ENCODE measurements at regions not wholly inside any gene's neighbourhood (a gene's known extent, or its start where the extent isn't known, plus 50 kb on each side); places are given as distances from the start of the nearest gene placed in this dataset.
"Not testable (repeated sequence)": the region's sequence is repeated elsewhere in the genome, so short reads cannot be mapped to it uniquely, and the experiment has no call there.

DNA sequence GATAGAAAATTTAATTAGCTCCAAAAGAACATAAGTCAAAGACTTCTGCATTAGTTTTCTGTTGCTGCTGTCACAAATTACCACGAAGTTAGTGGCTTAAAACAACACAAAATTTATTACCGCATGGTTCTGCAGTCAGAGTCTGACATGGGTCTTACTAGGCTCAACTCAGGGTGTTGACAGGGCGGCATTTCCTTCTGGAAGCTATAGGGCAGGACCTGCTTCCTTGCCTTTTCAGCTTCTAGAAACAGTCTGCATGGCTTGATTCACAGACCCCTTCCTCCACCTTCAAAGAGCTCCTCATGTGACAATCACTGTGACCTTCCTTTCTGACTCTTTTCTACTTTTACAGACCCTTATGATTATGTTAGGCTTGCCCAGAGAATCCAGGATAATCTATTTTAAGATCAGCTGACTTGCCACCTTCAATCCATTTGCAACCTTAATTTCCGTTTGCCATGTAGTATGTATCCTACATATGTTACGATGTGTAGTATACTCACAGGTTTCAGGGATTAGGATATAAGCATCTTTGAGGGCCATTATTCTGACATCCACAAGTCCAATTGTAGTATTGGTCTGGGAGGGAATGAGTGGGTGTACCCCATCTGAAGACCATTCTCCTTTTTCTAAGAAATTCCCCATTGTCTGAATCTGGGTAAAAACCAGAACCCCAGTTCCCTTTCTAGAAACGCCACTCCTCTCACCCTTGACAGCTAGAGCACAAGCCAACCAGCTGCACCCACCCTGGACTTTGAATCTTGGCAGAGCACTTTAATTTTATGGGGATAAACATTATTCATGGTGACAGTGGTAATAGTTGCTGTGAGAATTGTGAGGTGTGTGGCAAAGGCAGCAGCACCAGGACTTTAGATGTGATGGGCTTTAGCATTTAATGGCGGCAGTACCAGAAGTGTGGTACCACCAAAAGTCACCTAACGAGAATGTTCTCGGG lies 265.5 kb downstream of the KCNJ2 start:
- DNase-seq (no peak), ATAC-seq (no peak)
- Histone ChIP-seq H3K4me1 (no peaks in the 10 kb centered on the region), H3K36me3 (no peaks in the 10 kb centered on the region), H3K27me3 (no peaks in the 10 kb centered on the region), H3K9me3 (peaks cover 0 to 4% (median 0%) of the 10 kb centered on the region in 11 donors), H3K27ac (no peak overlapping the region), H3K4me3 (no peak overlapping the region)
- TF ChIP-seq, protein P1, sequence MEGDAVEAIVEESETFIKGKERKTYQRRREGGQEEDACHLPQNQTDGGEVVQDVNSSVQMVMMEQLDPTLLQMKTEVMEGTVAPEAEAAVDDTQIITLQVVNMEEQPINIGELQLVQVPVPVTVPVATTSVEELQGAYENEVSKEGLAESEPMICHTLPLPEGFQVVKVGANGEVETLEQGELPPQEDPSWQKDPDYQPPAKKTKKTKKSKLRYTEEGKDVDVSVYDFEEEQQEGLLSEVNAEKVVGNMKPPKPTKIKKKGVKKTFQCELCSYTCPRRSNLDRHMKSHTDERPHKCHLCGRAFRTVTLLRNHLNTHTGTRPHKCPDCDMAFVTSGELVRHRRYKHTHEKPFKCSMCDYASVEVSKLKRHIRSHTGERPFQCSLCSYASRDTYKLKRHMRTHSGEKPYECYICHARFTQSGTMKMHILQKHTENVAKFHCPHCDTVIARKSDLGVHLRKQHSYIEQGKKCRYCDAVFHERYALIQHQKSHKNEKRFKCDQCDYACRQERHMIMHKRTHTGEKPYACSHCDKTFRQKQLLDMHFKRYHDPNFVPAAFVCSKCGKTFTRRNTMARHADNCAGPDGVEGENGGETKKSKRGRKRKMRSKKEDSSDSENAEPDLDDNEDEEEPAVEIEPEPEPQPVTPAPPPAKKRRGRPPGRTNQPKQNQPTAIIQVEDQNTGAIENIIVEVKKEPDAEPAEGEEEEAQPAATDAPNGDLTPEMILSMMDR (IDR thresholded peaks at IDR 0.05) = no peak
- 67 to 69% methylated on average over 9 of the region's 9 CpGs for WGBS, 2 donors
- intact Hi-C loops (cut with DNase I) = no loop called here

DNA sequence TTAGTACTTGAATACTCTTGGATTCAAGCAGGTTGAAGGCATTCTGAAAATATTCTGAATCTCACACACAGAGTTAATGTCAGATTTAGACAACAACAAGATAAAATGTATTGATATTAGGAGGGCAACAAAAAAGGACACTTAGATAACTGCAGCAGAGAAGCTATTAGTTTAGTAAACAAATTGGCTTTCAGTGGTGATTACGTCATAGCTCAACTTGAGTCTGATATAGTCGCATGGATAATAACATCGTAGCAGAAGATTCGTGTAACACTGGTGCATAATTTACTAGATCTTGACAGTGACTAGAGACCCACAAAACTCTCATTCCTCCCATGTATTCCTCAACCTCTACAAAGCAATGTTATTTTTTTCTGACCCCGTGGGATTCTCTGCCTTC lies 268.3 kb downstream of the KCNJ2 start:
- no peaks in the 10 kb centered on the region for H3K27me3 ChIP-seq
- no peak overlapping the region for H3K4me3 ChIP-seq
- TF ChIP-seq, protein P1 (IDR thresholded peaks at IDR 0.05) = no peak
- 78 to 84% methylated on average over 5 of the region's 5 CpGs for WGBS, 2 donors
- no peak overlapping the region for H3K27ac ChIP-seq
- ATAC-seq (no peak), DNase-seq (no peak)
- no peaks in the 10 kb centered on the region for H3K9me3 ChIP-seq
- intact Hi-C loops (cut with DNase I) = no loop called here
- H3K4me1 ChIP-seq = no peaks in the 10 kb centered on the region
- no peaks in the 10 kb centered on the region for H3K36me3 ChIP-seq

DNA sequence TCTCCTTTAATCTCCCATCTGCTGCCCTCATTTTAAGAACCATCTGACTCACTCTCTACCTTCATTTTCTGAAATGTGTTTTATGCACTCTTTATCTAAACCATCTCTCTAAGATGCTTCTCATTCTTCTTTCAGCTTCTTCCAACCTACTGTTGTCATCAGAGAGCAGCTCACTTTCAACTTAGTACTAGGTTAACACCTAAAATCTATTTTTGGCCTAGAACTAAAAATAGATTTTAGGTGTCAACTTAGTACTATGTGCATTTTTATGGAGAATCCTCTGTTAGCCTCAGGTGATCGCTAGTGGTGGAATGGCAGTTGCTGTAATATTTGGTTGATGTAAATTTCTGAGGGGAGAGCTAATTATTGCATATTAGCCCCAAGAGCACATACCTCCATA lies 277.1 kb downstream of the KCNJ2 start:
- 94 to 97% methylated on average over 1 of the region's 1 CpG for WGBS, 2 donors
- TF ChIP-seq, protein P1 (IDR thresholded peaks at IDR 0.05) = no peak
- ATAC-seq (no peak), DNase-seq (no peak)
- Histone ChIP-seq H3K4me3 (no peak overlapping the region), H3K4me1 (peaks cover 0 to 8% (median 0%) of the 10 kb centered on the region in 9 donors), H3K9me3 (peaks cover 0 to 20% (median 0%) of the 10 kb centered on the region in 11 donors), H3K27ac (no peak overlapping the region), H3K36me3 (no peaks in the 10 kb centered on the region), H3K27me3 (no peaks in the 10 kb centered on the region)
- intact Hi-C loops (cut with DNase I) = no loop called here

DNA sequence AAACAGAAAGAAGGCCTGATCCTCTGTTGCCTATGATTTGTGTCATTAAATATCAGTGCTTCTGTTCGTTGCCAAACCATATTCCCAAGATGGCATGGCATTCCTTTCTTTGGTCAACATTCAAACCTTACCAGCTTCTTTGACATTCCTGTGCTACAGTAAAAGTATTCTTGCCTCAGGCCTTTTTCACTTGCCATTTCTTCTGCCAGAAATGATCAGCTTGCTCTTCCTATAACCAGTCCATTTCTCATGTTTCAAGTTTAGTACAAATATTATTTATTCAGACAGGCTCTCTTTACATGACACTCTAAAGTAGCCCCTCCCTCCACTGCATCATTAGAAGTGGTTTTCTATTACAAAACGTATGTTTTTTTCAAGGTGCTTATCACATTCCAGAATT lies 278.3 kb downstream of the KCNJ2 start:
- no peak overlapping the region for H3K4me3 ChIP-seq
- TF ChIP-seq, protein P1 (IDR thresholded peaks at IDR 0.05) = no peak
- 60 to 66% methylated on average over 2 of the region's 2 CpGs for WGBS, 2 donors
- H3K27ac ChIP-seq = no peak overlapping the region
- H3K36me3 ChIP-seq = no peaks in the 10 kb centered on the region
- no peak for ATAC-seq
- intact Hi-C loops (cut with DNase I) = no loop called here
- peaks cover 0 to 20% (median 0%) of the 10 kb centered on the region in 11 donors for H3K9me3 ChIP-seq
- H3K27me3 ChIP-seq = no peaks in the 10 kb centered on the region
- DNase-seq = no peak
- peaks cover 0 to 8% (median 0%) of the 10 kb centered on the region in 9 donors for H3K4me1 ChIP-seq

DNA sequence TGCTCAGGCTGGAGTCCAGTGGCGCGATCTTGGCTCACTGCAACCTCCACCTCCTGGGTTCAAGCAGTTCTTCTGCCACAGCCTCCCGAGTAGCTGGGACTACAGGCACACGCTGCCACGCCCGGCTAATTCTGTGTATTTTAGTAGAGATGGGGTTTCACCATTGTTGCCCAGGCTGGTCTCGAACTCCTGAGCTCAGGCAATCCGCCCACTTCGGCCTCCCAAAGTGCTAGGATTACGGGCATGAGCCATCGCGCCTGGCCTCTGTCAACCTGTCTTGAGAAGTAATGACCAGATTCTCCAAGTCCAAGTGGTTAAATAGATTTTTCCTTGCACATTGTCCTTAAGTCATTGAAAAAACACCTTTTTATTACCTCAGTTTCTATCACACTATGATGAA lies 283.7 kb downstream of the KCNJ2 start:
- intact Hi-C loops (cut with DNase I); H3K9me3 ChIP-seq; ATAC-seq; H3K4me1 ChIP-seq; H3K4me3 ChIP-seq; H3K27ac ChIP-seq; H3K27me3 ChIP-seq; DNase-seq; H3K36me3 ChIP-seq: not testable (repeated sequence)
- WGBS, 2 donors = 94 to 96% methylated on average over 12 of the region's 12 CpGs
